HG03025 (cell line): ENCODE measurements at regions not wholly inside any gene's neighbourhood (a gene's known extent, or its start where the extent isn't known, plus 50 kb on each side); places are given as distances from the start of the nearest gene placed in this dataset.
"Not testable (repeated sequence)": the region's sequence is repeated elsewhere in the genome, so short reads cannot be mapped to it uniquely, and the experiment has no call there.

Experiments used
- ATAC-seq: cut with Tn5 transposase; IDR thresholded peaks from one replicate; pipeline ENCODE4 v1.9.1; 2021; ENCODE audit warnings: mild to moderate bottlenecking, moderate library complexity; ENCODE audit not compliant: unreplicated experiment, low FRiP score

- no peak for ATAC-seq
Observed at GRCh38 chr4:38455092-38455862, 208.7 kb upstream of the KLF3 start.

GRCh38 chr4:38456096-38456495 lies 207.9 kb upstream of the KLF3 start:
- no peak for ATAC-seq

- no peak for ATAC-seq
Observed at GRCh38 chr4:38461342-38461741, 202.7 kb upstream of the KLF3 start.

- no peak for ATAC-seq
Observed at GRCh38 chr4:38462367-38463055, 201.5 kb upstream of the KLF3 start.

GRCh38 chr4:38463268-38463958 lies 200.6 kb upstream of the KLF3 start:
- ATAC-seq: no peak

GRCh38 chr4:38464328-38464727 lies 199.7 kb upstream of the KLF3 start:
- no peak for ATAC-seq

GRCh38 chr4:38466401-38466800 lies 197.6 kb upstream of the KLF3 start:
- ATAC-seq: no peak

- ATAC-seq: no peak
Observed at GRCh38 chr4:38467296-38467695, 196.7 kb upstream of the KLF3 start.

- ATAC-seq: no peak
Observed at GRCh38 chr4:38468339-38468866, 195.6 kb upstream of the KLF3 start.

GRCh38 chr4:38469410-38469809 lies 194.6 kb upstream of the KLF3 start:
- no peak for ATAC-seq

- no peak for ATAC-seq
Observed at GRCh38 chr4:38470735-38471262, 193.2 kb upstream of the KLF3 start.

GRCh38 chr4:38482696-38483095 lies 181.3 kb upstream of the KLF3 start:
- ATAC-seq: no peak

GRCh38 chr4:38483628-38484027 lies 180.4 kb upstream of the KLF3 start:
- not testable (repeated sequence) for ATAC-seq

GRCh38 chr4:38489011-38489861 lies 174.8 kb upstream of the KLF3 start:
- no peak for ATAC-seq

- no peak for ATAC-seq
Observed at GRCh38 chr4:38489924-38490639, 173.9 kb upstream of the KLF3 start.

- ATAC-seq: no peak
Observed at GRCh38 chr4:38490753-38491446, 173.1 kb upstream of the KLF3 start.

- ATAC-seq: no peak
Observed at GRCh38 chr4:38491854-38492478, 172.0 kb upstream of the KLF3 start.

GRCh38 chr4:38493066-38493465 lies 170.9 kb upstream of the KLF3 start:
- ATAC-seq: no peak
